ENCODE measurements at regions not wholly inside any gene's neighbourhood (a gene's known extent, or its start where the extent isn't known, plus 50 kb on each side); places are given as distances from the start of the nearest gene placed in this dataset.

DNA sequence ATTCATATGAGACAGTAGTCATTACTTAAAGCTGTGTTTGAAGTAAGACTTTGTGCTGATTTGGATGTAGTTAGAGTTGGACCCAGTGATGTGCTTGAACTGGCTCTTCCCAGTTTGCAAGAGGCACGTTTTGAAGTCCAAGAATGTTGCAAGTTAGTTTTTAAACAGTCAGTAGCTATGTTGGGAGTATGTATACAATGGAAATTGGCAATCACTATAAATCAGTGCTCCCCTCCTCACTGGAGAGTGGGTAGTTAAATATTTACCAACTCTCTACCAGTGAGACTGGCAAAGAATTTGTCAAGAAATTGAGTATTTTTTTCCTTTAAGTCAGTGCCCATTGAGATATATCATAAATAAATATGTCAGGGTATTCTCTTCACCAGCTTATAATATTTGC, 191.9 kb upstream of the SPRY1 start:
- no peak for DNase-seq (ENCODE audit: low spot score)
- H3K36me3 Mint-ChIP-seq (ENCODE audit: low read depth): no peaks in the 10 kb centered on the region
- H3K4me3 Mint-ChIP-seq: no peak overlapping the region
- H3K4me1 Mint-ChIP-seq (ENCODE audit: low read depth): no peaks in the 10 kb centered on the region
- no peaks in the 10 kb centered on the region for H3K9me3 Mint-ChIP-seq
- H3K27me3 Mint-ChIP-seq (ENCODE audit: low read depth): no peaks in the 10 kb centered on the region
- no peak overlapping the region for H3K27ac Mint-ChIP-seq

DNA sequence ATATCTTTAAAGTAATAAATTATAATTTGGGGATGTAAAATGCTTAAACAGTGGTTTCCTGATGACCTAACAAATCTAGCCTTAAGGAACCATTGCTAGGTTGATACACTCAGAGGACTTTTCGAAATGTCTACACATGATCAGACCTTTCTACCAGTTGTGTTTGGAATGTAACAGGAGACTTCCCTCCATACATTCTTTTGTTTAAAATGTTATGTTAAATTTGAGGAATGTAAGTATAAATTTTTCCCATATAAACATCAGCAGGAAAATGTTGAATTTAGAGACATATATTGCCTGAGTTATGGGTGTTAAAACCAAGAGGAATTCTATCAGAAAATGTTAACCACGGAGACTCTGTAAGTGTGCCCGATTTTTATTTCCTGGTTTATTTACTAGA, 190.6 kb upstream of the SPRY1 start:
- no peaks in the 10 kb centered on the region for H3K4me1 Mint-ChIP-seq (ENCODE audit: low read depth)
- H3K4me3 Mint-ChIP-seq: no peak overlapping the region
- H3K36me3 Mint-ChIP-seq (ENCODE audit: low read depth): no peaks in the 10 kb centered on the region
- no peaks in the 10 kb centered on the region for H3K9me3 Mint-ChIP-seq
- H3K27me3 Mint-ChIP-seq (ENCODE audit: low read depth): no peaks in the 10 kb centered on the region
- H3K27ac Mint-ChIP-seq: no peak overlapping the region
- DNase-seq (ENCODE audit: low spot score): no peak

DNA sequence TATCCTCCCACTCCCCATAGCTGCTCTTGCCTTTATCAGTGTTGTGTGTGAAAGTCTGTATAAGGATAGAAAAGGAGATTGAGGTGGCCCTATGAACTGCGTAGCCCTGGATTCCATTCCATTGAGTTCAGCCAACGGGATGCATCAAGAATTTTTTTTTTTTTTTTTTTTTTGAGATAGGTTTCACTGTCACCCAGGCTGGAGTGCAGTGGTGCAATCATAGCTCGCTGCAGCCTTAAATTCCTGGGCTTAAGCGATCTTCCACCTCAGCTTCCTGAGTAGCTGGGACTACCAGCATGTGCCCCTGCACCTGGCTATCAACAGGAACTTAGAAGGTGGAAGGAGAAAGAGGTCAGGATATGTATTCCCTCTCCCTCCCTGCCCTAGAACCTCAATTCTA, 187.2 kb upstream of the SPRY1 start:
- H3K9me3 Mint-ChIP-seq: no peaks in the 10 kb centered on the region
- no peak for DNase-seq (ENCODE audit: low spot score)
- no peak overlapping the region for H3K27ac Mint-ChIP-seq
- no peaks in the 10 kb centered on the region for H3K36me3 Mint-ChIP-seq (ENCODE audit: low read depth)
- no peaks in the 10 kb centered on the region for H3K27me3 Mint-ChIP-seq (ENCODE audit: low read depth)
- H3K4me1 Mint-ChIP-seq (ENCODE audit: low read depth): no peaks in the 10 kb centered on the region
- no peak overlapping the region for H3K4me3 Mint-ChIP-seq

DNA sequence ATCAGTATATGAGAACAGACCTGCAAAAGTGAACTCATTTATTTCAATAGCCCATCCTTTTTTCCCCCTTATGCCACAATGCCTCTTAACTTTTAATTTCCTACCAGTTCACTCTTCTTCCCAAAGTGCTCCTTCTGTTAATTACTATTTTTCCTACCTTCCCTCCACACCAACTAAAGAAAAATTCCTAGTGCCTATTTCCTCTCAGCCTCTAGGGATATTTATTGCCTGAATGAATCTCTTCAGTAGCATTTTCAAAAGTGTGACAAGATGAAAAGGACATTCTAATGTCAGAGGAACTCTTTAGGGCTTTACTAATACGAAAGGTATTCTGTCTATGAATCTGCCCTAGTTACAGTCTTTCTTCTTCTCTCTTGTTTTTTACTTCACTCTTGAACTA, 181.1 kb upstream of the SPRY1 start:
- H3K36me3 Mint-ChIP-seq (ENCODE audit: low read depth): no peaks in the 10 kb centered on the region
- DNase-seq (ENCODE audit: low spot score): no peak
- H3K4me3 Mint-ChIP-seq: no peak overlapping the region
- no peaks in the 10 kb centered on the region for H3K27me3 Mint-ChIP-seq (ENCODE audit: low read depth)
- H3K27ac Mint-ChIP-seq: no peak overlapping the region
- H3K9me3 Mint-ChIP-seq: no peaks in the 10 kb centered on the region
- no peaks in the 10 kb centered on the region for H3K4me1 Mint-ChIP-seq (ENCODE audit: low read depth)

DNA sequence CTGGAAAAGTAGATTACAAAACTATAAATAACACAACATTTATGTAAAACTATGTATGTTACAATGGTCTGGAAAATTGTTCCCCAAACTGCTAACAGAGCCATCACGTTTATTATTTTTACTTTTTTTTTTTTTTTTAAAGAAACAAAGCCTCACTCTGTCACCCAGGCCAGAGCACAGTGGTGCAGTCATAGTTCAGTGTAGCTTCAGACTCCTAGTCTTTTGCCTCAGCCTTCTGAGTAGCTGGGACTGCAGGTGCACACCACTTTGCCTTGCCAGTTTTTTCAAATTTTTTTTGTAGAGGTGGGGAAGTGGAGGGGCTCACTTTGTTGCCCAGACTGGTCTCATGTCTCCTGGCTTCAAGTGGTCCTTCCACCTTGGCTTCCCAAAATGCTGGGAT, 180.1 kb upstream of the SPRY1 start:
- H3K27me3 Mint-ChIP-seq (ENCODE audit: low read depth): no peaks in the 10 kb centered on the region
- no peak for DNase-seq (ENCODE audit: low spot score)
- H3K36me3 Mint-ChIP-seq (ENCODE audit: low read depth): no peaks in the 10 kb centered on the region

DNA sequence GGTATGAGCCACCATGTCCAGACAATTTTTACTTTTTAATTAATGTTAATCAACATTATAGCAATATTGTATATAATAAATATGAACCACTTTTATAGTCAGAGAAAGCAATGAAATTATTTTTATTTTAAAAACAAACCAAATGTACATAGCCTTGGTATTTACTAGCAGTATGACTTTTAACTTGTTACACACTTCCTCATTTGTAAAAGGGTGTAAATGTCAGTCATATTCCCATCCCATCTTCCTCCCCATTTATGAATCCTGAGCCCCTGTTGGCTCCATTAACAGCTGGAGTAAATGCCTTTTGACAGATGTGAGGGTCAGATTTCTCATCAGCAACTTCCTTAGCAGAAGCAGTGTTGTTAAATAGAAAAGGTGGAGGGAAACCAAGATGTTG, 179.6 kb upstream of the SPRY1 start:
- H3K27me3 Mint-ChIP-seq (ENCODE audit: low read depth): no peaks in the 10 kb centered on the region
- no peak for DNase-seq (ENCODE audit: low spot score)
- H3K36me3 Mint-ChIP-seq (ENCODE audit: low read depth): no peaks in the 10 kb centered on the region
- no peak overlapping the region for H3K27ac Mint-ChIP-seq
- no peaks in the 10 kb centered on the region for H3K9me3 Mint-ChIP-seq
- H3K4me3 Mint-ChIP-seq: no peak overlapping the region
- no peaks in the 10 kb centered on the region for H3K4me1 Mint-ChIP-seq (ENCODE audit: low read depth)

More for the DNA sequence above, 180.1 kb upstream of the SPRY1 start:
- no peak overlapping the region for H3K27ac Mint-ChIP-seq
- no peaks in the 10 kb centered on the region for H3K9me3 Mint-ChIP-seq
- no peak overlapping the region for H3K4me3 Mint-ChIP-seq
- no peaks in the 10 kb centered on the region for H3K4me1 Mint-ChIP-seq (ENCODE audit: low read depth)

DNA sequence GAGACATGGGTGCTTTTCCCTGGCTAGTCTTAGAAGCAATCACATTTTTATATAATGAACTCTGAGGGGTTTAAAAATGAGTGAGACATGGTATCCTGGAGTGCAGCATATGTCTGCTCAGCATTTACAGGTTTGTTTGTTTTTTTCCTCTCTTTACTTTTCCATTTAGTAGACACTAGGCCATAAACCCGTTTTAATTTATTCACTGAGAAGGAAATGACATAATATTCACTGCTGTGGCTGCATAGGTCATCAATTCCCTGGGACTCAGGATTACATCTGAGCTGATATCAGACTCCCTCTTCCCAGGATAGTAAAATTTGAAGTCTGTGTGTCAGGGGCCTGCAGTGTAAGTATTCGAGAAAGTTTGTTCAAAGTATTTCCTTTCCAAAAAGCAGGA, 178.9 kb upstream of the SPRY1 start:
- Mint-ChIP-seq H3K27ac (no peak overlapping the region), H3K27me3 (ENCODE audit: low read depth) (no peaks in the 10 kb centered on the region), H3K4me3 (no peak overlapping the region), H3K36me3 (ENCODE audit: low read depth) (no peaks in the 10 kb centered on the region), H3K4me1 (ENCODE audit: low read depth) (no peaks in the 10 kb centered on the region), H3K9me3 (no peaks in the 10 kb centered on the region)
- DNase-seq (ENCODE audit: low spot score): no peak

DNA sequence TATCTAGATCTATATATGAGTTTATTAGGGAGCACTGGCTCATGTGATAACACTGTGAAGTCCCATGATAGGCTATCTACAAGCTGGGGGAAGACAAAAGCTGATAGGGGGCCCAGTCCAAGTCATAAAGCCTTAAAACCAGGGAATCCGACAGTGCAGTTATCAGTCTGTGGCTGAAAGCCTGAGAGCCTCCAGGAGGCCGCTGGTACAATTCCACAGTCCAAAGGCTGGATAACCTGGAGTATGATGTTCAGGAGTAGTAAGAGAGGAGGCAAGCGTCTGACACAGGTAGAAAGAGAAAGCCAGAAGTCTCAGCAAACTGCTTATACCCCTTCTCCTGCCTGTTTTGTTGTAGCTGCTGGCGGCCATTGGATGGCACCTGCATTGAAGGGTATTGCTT, 177.6 kb upstream of the SPRY1 start:
- Mint-ChIP-seq H3K4me3 (no peak overlapping the region), H3K27ac (no peak overlapping the region), H3K9me3 (peaks cover 8% of the 10 kb centered on the region), H3K36me3 (ENCODE audit: low read depth) (peaks cover 2% of the 10 kb centered on the region), H3K27me3 (ENCODE audit: low read depth) (no peaks in the 10 kb centered on the region), H3K4me1 (ENCODE audit: low read depth) (no peaks in the 10 kb centered on the region)
- DNase-seq (ENCODE audit: low spot score): no peak

DNA sequence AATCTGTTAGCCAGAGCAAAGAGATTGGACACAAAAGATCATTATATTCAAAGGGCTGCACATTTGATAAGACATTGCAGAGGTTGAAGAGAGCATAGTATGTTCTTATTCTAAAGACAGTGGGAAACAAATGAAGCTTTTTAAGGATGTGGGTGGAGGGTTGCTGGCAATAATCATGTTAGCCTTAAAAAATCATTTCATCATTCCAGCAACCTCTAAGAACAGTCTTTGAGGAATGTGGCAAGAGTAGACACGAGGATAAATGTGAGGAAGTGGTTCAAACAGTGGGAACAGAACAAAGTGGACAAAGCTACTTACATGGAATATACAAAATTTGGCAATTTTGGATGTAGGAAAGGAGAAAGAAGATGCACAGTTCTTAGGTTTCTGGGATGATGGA, 167.3 kb upstream of the SPRY1 start:
- no peak for DNase-seq (ENCODE audit: low spot score)
- no peak overlapping the region for H3K27ac Mint-ChIP-seq
- no peak overlapping the region for H3K4me3 Mint-ChIP-seq
- H3K36me3 Mint-ChIP-seq (ENCODE audit: low read depth): peaks cover 3% of the 10 kb centered on the region
- H3K27me3 Mint-ChIP-seq (ENCODE audit: low read depth): no peaks in the 10 kb centered on the region
- no peaks in the 10 kb centered on the region for H3K4me1 Mint-ChIP-seq (ENCODE audit: low read depth)
- H3K9me3 Mint-ChIP-seq: peaks cover 3% of the 10 kb centered on the region

DNA sequence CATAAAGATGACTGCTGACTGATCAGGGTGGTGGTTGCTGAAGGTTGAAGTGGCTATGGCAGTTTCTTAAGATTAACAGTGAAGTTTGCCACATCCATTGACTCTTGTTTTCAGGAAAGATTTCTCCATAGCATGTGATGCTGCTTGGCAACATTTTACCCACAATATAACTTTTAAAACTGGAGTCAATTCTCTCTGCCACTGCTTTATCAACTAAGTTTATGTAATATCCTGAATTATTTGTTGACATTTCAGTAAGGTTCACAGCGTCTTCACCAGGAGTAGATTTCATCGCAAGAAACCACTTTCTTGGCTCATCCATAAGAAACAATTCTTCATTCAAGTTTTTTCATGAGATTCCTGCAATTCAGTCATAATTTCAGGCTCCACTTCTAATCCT, 166.5 kb upstream of the SPRY1 start:
- Mint-ChIP-seq H3K27me3 (ENCODE audit: low read depth) (no peaks in the 10 kb centered on the region), H3K36me3 (ENCODE audit: low read depth) (peaks cover 3% of the 10 kb centered on the region), H3K4me1 (ENCODE audit: low read depth) (no peaks in the 10 kb centered on the region), H3K27ac (no peak overlapping the region), H3K4me3 (no peak overlapping the region), H3K9me3 (peaks cover 3% of the 10 kb centered on the region)
- DNase-seq (ENCODE audit: low spot score): no peak

DNA sequence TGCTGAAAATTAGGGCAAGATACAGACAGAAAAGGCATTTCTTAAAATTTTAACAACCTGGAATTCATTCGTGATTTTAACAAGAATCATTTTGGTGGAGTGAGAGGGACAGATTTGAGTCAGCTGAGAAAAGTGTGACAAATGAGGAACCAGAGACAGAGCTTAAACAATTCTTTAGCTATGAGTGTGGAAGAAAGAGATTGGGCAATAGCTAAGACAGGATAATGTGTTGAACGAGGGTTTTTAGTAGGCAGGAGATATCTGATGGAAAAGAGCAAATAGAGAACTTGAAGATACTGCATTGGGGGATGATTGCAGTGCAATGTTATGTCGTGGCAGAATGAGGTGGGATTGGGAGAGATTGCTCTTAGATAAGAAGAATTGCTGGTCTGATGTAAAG, 164.2 kb upstream of the SPRY1 start:
- Mint-ChIP-seq H3K36me3 (ENCODE audit: low read depth) (peaks cover 3% of the 10 kb centered on the region), H3K9me3 (no peaks in the 10 kb centered on the region), H3K27me3 (ENCODE audit: low read depth) (no peaks in the 10 kb centered on the region), H3K4me3 (no peak overlapping the region), H3K27ac (no peak overlapping the region), H3K4me1 (ENCODE audit: low read depth) (no peaks in the 10 kb centered on the region)
- DNase-seq (ENCODE audit: low spot score): no peak

DNA sequence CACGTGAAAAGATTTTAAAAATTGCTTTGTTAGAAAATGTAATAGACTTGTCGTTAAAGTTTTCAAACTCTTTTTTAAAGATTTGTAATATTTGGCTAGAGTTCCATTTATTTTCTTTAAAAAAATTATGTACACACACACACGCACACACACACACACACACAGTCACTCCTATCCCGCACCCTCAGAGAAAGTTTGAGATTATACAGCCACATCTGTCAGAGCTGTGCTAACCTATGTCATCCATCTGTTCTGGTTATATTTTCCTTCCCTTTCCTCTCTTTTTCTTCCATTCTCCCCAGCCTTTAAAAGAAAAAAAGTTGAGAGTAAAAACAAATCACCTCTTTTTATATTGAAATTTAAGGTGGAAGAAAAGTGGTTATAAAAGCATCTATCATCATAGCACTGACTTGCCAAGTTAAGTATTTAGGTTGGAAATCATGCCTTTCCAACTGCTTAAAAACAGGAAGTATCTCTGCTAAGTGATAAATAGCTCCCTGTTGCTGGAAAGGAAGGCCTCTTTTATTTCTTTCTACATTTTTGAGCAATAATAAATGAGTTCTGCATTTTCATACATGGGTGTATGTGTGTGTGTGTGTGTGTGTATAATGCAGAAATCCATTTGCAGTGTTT, 163.3 kb upstream of the SPRY1 start:
- Mint-ChIP-seq H3K4me1 (ENCODE audit: low read depth) (no peaks in the 10 kb centered on the region), H3K4me3 (no peak overlapping the region), H3K36me3 (ENCODE audit: low read depth) (peaks cover 3% of the 10 kb centered on the region), H3K27ac (no peak overlapping the region), H3K27me3 (ENCODE audit: low read depth) (no peaks in the 10 kb centered on the region), H3K9me3 (no peaks in the 10 kb centered on the region)
- DNase-seq (ENCODE audit: low spot score): no peak

DNA sequence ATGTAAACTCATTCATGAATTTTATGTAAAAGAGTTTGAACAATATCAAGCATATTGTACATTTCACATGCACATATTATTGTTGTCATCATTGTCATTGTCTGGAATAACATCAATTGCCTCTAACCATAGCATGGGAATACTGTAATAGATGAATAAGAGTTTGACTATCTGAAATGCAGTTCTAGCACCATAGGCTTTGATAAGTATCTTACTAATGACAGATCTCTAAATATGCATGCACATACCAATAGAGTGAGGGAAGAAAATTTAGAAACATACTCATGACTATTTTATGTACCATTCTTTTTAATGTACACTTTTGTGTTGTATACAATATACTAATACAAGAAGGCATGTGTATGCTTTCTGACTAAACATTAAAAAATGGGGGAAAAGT, 161.6 kb upstream of the SPRY1 start:
- Mint-ChIP-seq H3K4me3 (no peak overlapping the region), H3K9me3 (no peaks in the 10 kb centered on the region), H3K27ac (no peak overlapping the region), H3K4me1 (ENCODE audit: low read depth) (no peaks in the 10 kb centered on the region), H3K36me3 (ENCODE audit: low read depth) (peaks cover 3% of the 10 kb centered on the region), H3K27me3 (ENCODE audit: low read depth) (no peaks in the 10 kb centered on the region)
- no peak for DNase-seq (ENCODE audit: low spot score)

DNA sequence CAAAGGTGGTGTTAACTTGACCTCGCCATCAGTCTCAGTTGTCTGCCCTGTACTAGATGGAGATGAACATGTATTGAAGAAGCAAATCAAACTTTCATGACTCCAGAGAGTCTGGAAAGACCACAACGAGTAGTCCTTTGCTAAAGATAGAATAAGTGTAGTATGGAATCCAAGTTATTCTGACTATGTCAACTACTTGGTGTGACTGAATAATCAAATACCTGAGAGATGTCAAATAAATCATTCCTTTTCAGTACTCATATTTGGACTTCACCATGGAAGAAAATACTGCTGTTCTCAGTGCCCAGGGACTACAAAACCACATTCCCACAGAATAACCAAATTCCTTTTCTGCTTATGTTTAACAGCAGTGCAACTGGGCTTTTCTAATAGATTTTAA, 161.2 kb upstream of the SPRY1 start:
- Mint-ChIP-seq H3K27me3 (ENCODE audit: low read depth) (no peaks in the 10 kb centered on the region), H3K4me1 (ENCODE audit: low read depth) (no peaks in the 10 kb centered on the region), H3K9me3 (peaks cover 3% of the 10 kb centered on the region), H3K4me3 (no peak overlapping the region), H3K36me3 (ENCODE audit: low read depth) (peaks cover 2% of the 10 kb centered on the region), H3K27ac (no peak overlapping the region)
- DNase-seq (ENCODE audit: low spot score): no peak

DNA sequence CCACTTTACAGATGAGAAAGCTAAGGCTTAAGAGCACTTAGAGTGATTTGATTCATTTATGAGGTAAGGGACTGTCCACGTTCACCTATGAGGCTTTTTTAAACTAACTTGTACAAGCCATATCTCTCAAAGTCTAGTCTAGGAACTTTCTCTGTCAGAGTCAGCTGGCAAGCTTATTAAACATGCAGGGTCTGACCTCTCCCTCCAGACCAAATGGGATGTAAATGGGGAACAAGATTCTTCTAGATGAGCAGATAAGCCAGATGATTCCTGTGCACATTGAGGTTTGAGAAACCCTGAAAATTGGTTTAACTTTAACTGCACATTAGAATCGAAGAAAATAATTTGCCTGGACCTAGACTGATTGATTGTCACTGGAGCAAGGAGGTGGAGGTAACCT, 160.0 kb upstream of the SPRY1 start:
- no peak for DNase-seq (ENCODE audit: low spot score)
- no peaks in the 10 kb centered on the region for H3K27me3 Mint-ChIP-seq (ENCODE audit: low read depth)
- H3K36me3 Mint-ChIP-seq (ENCODE audit: low read depth): no peaks in the 10 kb centered on the region
- H3K27ac Mint-ChIP-seq: no peak overlapping the region
- no peak overlapping the region for H3K4me3 Mint-ChIP-seq
- H3K9me3 Mint-ChIP-seq: peaks cover 7% of the 10 kb centered on the region
- no peaks in the 10 kb centered on the region for H3K4me1 Mint-ChIP-seq (ENCODE audit: low read depth)
